Esophagus muscularis mucosa (tissue), 4 donors: ENCODE measurements at regions not wholly inside any gene's neighbourhood (a gene's known extent, or its start where the extent isn't known, plus 50 kb on each side); places are given as distances from the start of the nearest gene placed in this dataset.

ENCODE experiments used
- DNase-seq: peaks from one replicate; pipeline ENCODE4 v3.0.0-alpha.2; 2017; ENCODE audit errors: extremely low spot score
- H3K27ac ChIP-seq, 4 donors: fragments of 200-600 bp; sonication (generic); replicated peaks in 1 of 4; 1 replicate in 3 of 4; 2 replicates in 1 of 4; pipeline ENCODE4 v1.5.1; 2016 to 2019; ENCODE audit warnings: mild to moderate bottlenecking in 1 of 4
- H3K27me3 ChIP-seq, 4 donors: fragments of 200-600 bp; sonication (generic); one replicate each; pipeline versions ENCODE4 v1.5.1 to v1.6.0; 2016 to 2019
- H3K36me3 ChIP-seq, 4 donors: fragments of 200-600 bp; sonication (generic); one replicate each; pipeline ENCODE4 v1.5.1; 2016 to 2019
- H3K4me1 ChIP-seq, 4 donors: fragments of 200-600 bp; sonication (generic); one replicate each; pipeline ENCODE4 v1.5.1; 2016 to 2019
- H3K4me3 ChIP-seq, 4 donors: fragments of 200-600 bp; sonication (generic); 1 replicate in 2 of 4; 2 replicates in 2 of 4; pipeline ENCODE4 v1.5.1; 2016 to 2019; ENCODE audit warnings: mild to moderate bottlenecking in 4 of 4, moderate library complexity in 1 of 4
- H3K9me3 ChIP-seq, 4 donors: fragments of 200-600 bp; sonication (generic); 1 replicate in 3 of 4; 2 replicates in 1 of 4; pipeline ENCODE4 v1.5.1; 2016 to 2019
- CTCF ChIP-seq, 3 experiments: fragments of 200-600 bp in 2 of 3; fragments of 450-650 bp in 1 of 3; sonication (generic) in 2 of 3; IDR thresholded peaks; one replicate each; pipeline ENCODE4 v1.5.1; 2017 to 2019; ENCODE audit warnings: antibody characterized with exemption in 3 of 3, mild to moderate bottlenecking in 2 of 3, moderate library complexity in 1 of 3
- EP300 ChIP-seq: sonication (generic); formaldehyde crosslinking; IDR thresholded peaks from one replicate; pipeline ENCODE4 v1.6.1; 2017; ENCODE audit warnings: antibody characterized with exemption
- POLR2A ChIP-seq: fragments of 450-650 bp; IDR thresholded peaks from one replicate; pipeline ENCODE4 v1.6.1; 2017; ENCODE audit warnings: antibody characterized with exemption, moderate library complexity, mild to moderate bottlenecking, low read depth
- POLR2AphosphoS5 ChIP-seq, 2 donors: sonication (generic); formaldehyde crosslinking; IDR thresholded peaks; one replicate each; pipeline ENCODE4 v1.6.1; 2017; ENCODE audit warnings: antibody characterized with exemption in 2 of 2
- WGBS: methylation state at CpG from one replicate; pipeline ENCODE4 v1.1.5; 2018; 5-methylcytosine and 5-hydroxymethylcytosine counted together
- intact Hi-C: fragments of 100-400 bp; cut with DNase I; formaldehyde crosslinking; loops from one replicate; pipeline ENCODE4 v1.15.1; 2023

GRCh38 chr7:17015598-17016031, 133.8 kb upstream of the AGR3 start:
- Histone ChIP-seq H3K9me3 (no peaks in the 10 kb centered on the region), H3K4me3 (no peak overlapping the region), H3K27me3 (no peaks in the 10 kb centered on the region), H3K27ac (no peak overlapping the region), H3K36me3 (no peaks in the 10 kb centered on the region), H3K4me1 (no peaks in the 10 kb centered on the region)
- intact Hi-C loops, result no loop called here
- TF ChIP-seq POLR2A (no peak), POLR2AphosphoS5 (IDR thresholded peaks at IDR 0.05) (no peak), EP300 (no peak), CTCF (IDR thresholded peaks at IDR 0.05) (no peak)
- 79% methylated on average over 4 of the region's 4 CpGs for WGBS
- DNase-seq, result no peak

GRCh38 chr7:17016402-17017010, 134.7 kb upstream of the AGR3 start:
- DNase-seq, result no peak
- H3K27ac ChIP-seq, result no peak overlapping the region
- intact Hi-C loops, result no loop called here
- 98% methylated on average over 2 of the region's 2 CpGs for WGBS
- H3K27me3 ChIP-seq, result no peaks in the 10 kb centered on the region
- no peak overlapping the region for H3K4me3 ChIP-seq
- no peak for TF ChIP-seq EP300
- TF ChIP-seq POLR2AphosphoS5 (IDR thresholded peaks at IDR 0.05), result no peak
- no peak for TF ChIP-seq CTCF (IDR thresholded peaks at IDR 0.05)
- no peak for TF ChIP-seq POLR2A
- no peaks in the 10 kb centered on the region for H3K9me3 ChIP-seq
- no peaks in the 10 kb centered on the region for H3K36me3 ChIP-seq
- H3K4me1 ChIP-seq, result no peaks in the 10 kb centered on the region

GRCh38 chr7:17019106-17019505, 137.3 kb upstream of the AGR3 start:
- H3K27me3 ChIP-seq, result no peaks in the 10 kb centered on the region
- no peaks in the 10 kb centered on the region for H3K9me3 ChIP-seq
- intact Hi-C loops, result no loop called here
- WGBS, result 88% methylated on average over 2 of the region's 2 CpGs
- no peak for TF ChIP-seq CTCF (IDR thresholded peaks at IDR 0.05)
- no peaks in the 10 kb centered on the region for H3K4me1 ChIP-seq
- DNase-seq, result no peak
- H3K27ac ChIP-seq, result no peak overlapping the region
- no peaks in the 10 kb centered on the region for H3K36me3 ChIP-seq
- H3K4me3 ChIP-seq, result no peak overlapping the region

- no peak for DNase-seq
- no peaks in the 10 kb centered on the region for H3K4me1 ChIP-seq
- no peaks in the 10 kb centered on the region for H3K9me3 ChIP-seq
- intact Hi-C loops, result no loop called here
- no peaks in the 10 kb centered on the region for H3K36me3 ChIP-seq
- no peak for TF ChIP-seq CTCF (IDR thresholded peaks at IDR 0.05)
- TF ChIP-seq POLR2AphosphoS5 (IDR thresholded peaks at IDR 0.05), result no peak
- TF ChIP-seq POLR2A, result no peak
- no peak for TF ChIP-seq EP300
- no peak overlapping the region for H3K27ac ChIP-seq
- no peaks in the 10 kb centered on the region for H3K27me3 ChIP-seq
- no peak overlapping the region for H3K4me3 ChIP-seq
- WGBS, result 80% methylated on average over 1 of the region's 1 CpG
Observed at GRCh38 chr7:17020250-17020649, 138.5 kb upstream of the AGR3 start.

GRCh38 chr7:17021205-17021604, 139.4 kb upstream of the AGR3 start:
- Histone ChIP-seq H3K9me3 (no peaks in the 10 kb centered on the region), H3K27me3 (no peaks in the 10 kb centered on the region), H3K4me1 (no peaks in the 10 kb centered on the region), H3K27ac (no peak overlapping the region), H3K36me3 (no peaks in the 10 kb centered on the region), H3K4me3 (no peak overlapping the region)
- TF ChIP-seq EP300 (no peak), CTCF (IDR thresholded peaks at IDR 0.05) (no peak), POLR2AphosphoS5 (IDR thresholded peaks at IDR 0.05) (no peak), POLR2A (no peak)
- DNase-seq, result no peak
- 82% methylated on average over 3 of the region's 3 CpGs for WGBS
- intact Hi-C loops, result no loop called here
